ENCODE measurements at regions not wholly inside any gene's neighbourhood (a gene's known extent, or its start where the extent isn't known, plus 50 kb on each side); places are given as distances from the start of the nearest gene placed in this dataset.

GRCh38 chr6:103507052-103507451 is 1352.7 kb downstream of the HACE1 start:
- Histone ChIP-seq H2AFZ (ENCODE audit: low read depth, low read length) (no peak overlapping the region), H3K27ac (ENCODE audit: low read length) (no peak overlapping the region), H4K20me1 (ENCODE audit: insufficient read depth) (no peaks in the 10 kb centered on the region), H3K4me3 (ENCODE audit: low read length) (no peak overlapping the region), H3K9me2 (ENCODE audit: insufficient read depth, low read length) (no peaks in the 10 kb centered on the region), H3K27me3 (ENCODE audit: insufficient read depth, low read depth, low read length) (no peaks in the 10 kb centered on the region), H3F3A (ENCODE audit: insufficient read depth, low read length, poor library complexity, severe bottlenecking) (no peaks in the 10 kb centered on the region), H3K4me2 (ENCODE audit: low read length) (no peak overlapping the region), H3K79me2 (replicated peaks; ENCODE audit: insufficient read depth, low read length) (no peaks in the 10 kb centered on the region), H3K9me3 (ENCODE audit: low read length) (no peaks in the 10 kb centered on the region), H3K36me3 (ENCODE audit: insufficient read depth, low read length) (no peaks in the 10 kb centered on the region), H3K9ac (ENCODE audit: low read length) (no peak overlapping the region)
- no peak for TF ChIP-seq EZH2 (IDR thresholded peaks at IDR 0.05; ENCODE audit: borderline replicate concordance, insufficient read depth, low read length, poor library complexity, severe bottlenecking)
- TF ChIP-seq POLR2AphosphoS5 (IDR thresholded peaks at IDR 0.05): no peak
- no peak for TF ChIP-seq TAF1 (IDR thresholded peaks at IDR 0.05; ENCODE audit: low read depth)
- no peak for TF ChIP-seq SMC3 (conservative IDR thresholded peaks at IDR 0.05; ENCODE audit: poor library complexity)
- TF ChIP-seq RAD21 (conservative IDR thresholded peaks at IDR 0.05): no peak
- no peak for TF ChIP-seq MXI1 (conservative IDR thresholded peaks at IDR 0.05; ENCODE audit: poor library complexity, severe bottlenecking)
- TF ChIP-seq REST (IDR thresholded peaks at IDR 0.05; ENCODE audit: borderline replicate concordance): no peak
- no peak for TF ChIP-seq CTCF (IDR thresholded peaks at IDR 0.05; ENCODE audit: poor library complexity, severe bottlenecking)
- TF ChIP-seq EP300 (conservative IDR thresholded peaks at IDR 0.05; ENCODE audit: poor library complexity, severe bottlenecking): no peak

- Histone ChIP-seq H3F3A (ENCODE audit: insufficient read depth, low read length, poor library complexity, severe bottlenecking) (no peaks in the 10 kb centered on the region), H3K4me2 (ENCODE audit: low read length) (no peak overlapping the region), H3K79me2 (replicated peaks; ENCODE audit: insufficient read depth, low read length) (no peaks in the 10 kb centered on the region), H3K27me3 (ENCODE audit: insufficient read depth, low read depth, low read length) (no peaks in the 10 kb centered on the region), H3K9me2 (ENCODE audit: insufficient read depth, low read length) (no peaks in the 10 kb centered on the region), H3K9ac (ENCODE audit: low read length) (no peak overlapping the region), H3K9me3 (ENCODE audit: low read length) (no peaks in the 10 kb centered on the region), H2AFZ (ENCODE audit: low read depth, low read length) (no peak overlapping the region), H4K20me1 (ENCODE audit: insufficient read depth) (no peaks in the 10 kb centered on the region), H3K36me3 (ENCODE audit: insufficient read depth, low read length) (no peaks in the 10 kb centered on the region), H3K27ac (ENCODE audit: low read length) (no peak overlapping the region), H3K4me3 (ENCODE audit: low read length) (no peak overlapping the region)
- TF ChIP-seq REST (IDR thresholded peaks at IDR 0.05; ENCODE audit: borderline replicate concordance): no peak
Measured at GRCh38 chr6:103505155-103505518, 1354.6 kb downstream of the HACE1 start.
